Occipital lobe (tissue), 1 donor: ENCODE measurements at regions not wholly inside any gene's neighbourhood (a gene's known extent, or its start where the extent isn't known, plus 50 kb on each side); places are given as distances from the start of the nearest gene placed in this dataset.
"Not testable (repeated sequence)": the region's sequence is repeated elsewhere in the genome, so short reads cannot be mapped to it uniquely, and the experiment has no call there.

Source experiments
- DNase-seq: peaks from one replicate; lab custom pipeline; 2025; lab: John Stamatoyannopoulos, UW

DNA sequence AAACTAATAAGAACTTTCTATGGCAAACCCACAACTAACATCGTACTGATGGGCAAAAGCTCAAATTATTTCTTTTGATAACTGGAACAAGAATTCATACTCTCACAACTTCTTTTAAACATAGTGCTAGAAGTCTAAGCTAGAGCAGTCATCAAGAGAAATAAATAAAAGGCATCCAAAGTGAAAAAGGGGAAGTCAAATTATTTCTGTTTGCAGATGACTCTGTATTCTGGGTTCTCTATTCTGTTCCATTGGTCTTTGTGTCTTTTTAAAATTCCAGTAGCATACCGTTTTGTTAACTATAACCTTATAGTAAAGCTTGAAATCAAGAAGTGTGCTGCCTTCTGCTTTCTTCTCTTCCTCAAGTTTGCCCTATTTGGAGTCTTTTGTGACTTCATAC, 1215.9 kb downstream of the UQCRFS1 start:
- DNase-seq: no peak

DNA sequence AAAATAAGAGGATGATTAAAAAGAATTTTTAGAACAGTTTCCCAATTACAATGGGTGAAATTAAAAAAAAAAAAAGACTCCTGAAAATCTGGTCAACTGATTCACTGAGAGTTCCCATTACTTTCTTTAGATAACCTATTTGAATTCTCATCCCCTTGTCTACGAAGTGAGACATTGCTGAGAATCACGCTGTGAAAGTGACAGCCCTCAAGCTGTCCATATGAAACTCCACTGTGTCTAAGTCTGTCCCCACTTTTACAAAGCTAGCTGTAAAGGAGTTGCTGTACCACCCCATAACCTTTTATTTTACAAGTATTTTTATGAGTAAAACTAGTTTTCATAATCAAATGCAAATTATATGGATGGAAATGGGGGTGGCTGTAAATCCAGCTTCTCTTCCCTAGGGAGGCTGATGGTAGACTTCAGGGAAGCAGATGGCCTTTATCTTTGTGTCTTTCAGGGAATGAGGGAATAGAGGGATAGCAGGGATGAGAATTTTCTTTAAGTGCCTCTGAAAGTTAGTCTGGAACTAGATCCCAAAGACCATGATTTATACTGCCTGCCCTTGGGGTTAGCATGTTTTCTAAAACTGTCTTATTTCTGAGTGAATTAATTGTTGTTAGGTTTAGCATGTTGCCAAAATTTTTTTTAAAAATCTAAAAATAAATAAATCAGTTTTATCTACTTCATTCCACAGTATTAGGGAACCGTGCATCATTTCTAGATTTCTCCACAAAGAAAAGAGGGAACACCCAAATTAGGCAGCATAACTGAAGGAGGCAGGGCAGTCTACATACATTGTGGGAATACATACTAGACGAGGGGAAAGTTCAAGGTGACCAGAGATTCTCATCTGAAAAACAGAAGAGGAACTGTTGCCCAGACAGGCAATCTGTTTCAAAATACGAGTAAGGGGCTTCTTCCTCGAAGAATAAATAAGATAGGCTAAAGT, 1219.1 kb downstream of the UQCRFS1 start:
- DNase-seq: no peak

DNA sequence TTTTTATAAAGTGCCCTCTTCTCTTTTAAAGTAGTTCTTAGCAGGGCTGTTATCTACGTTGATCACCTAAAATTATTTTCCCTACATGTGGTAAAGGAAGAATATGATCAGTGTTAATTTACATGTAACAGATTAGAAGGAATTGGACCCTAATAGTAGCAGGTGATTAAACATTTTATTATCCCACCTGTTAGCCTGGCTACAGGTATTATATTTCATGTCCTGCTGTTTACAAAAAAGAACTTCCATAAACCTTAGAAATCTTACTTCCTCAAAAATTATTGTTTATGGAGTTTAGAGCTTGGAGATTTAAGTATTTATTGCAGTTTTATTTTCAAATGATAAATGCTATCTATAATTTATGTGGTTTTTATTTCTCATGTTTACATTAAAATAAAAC, 1226.7 kb downstream of the UQCRFS1 start:
- no peak for DNase-seq

DNA sequence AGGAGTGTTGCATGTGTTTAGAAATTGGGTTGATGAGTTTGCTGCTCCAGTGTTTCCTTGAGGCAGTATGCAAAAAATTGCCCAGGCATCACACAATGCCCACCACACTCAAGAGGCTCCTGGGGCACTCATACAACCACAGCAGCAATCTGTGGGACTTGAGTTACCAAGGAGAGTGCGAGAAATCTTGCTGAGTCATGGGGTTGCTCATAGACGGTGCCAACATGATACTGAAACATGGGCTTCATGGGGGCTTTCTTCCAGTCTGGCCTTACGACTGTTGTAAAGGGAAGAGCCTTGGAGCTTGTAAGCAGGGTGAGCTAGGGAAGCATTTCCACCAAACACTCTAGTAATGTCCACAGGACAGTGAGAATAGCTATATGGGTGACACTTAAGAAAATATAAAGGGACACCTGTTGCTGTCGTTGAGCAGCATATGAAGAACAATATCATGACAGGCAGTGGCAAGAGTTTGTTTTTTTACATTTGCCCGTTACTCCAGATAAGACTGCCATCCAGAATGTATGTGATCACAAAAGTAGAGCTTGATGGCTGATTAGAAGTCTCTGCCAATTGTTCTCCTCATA, 1237.4 kb downstream of the UQCRFS1 start:
- no peak for DNase-seq

DNA sequence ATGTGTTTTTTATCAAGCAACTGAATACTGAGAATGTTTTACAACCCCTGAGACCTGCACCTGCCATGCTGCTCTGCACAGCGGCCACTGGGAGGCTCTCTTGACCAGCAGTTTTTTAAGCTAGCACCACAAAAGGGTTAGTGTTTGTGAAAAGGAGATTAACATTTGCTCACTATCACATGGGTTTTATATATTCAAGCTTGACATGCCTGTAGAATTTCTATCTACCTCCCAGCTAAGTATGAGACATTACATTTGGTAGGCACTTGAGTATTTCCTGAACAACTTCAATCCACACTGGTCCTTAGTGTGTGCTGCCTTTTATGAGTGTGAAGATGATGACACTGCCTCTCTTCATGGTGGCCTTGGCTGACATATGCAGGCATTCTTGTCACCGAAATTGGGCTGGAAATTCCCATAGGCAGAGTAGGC, 1238.9 kb downstream of the UQCRFS1 start:
- no peak for DNase-seq

DNA sequence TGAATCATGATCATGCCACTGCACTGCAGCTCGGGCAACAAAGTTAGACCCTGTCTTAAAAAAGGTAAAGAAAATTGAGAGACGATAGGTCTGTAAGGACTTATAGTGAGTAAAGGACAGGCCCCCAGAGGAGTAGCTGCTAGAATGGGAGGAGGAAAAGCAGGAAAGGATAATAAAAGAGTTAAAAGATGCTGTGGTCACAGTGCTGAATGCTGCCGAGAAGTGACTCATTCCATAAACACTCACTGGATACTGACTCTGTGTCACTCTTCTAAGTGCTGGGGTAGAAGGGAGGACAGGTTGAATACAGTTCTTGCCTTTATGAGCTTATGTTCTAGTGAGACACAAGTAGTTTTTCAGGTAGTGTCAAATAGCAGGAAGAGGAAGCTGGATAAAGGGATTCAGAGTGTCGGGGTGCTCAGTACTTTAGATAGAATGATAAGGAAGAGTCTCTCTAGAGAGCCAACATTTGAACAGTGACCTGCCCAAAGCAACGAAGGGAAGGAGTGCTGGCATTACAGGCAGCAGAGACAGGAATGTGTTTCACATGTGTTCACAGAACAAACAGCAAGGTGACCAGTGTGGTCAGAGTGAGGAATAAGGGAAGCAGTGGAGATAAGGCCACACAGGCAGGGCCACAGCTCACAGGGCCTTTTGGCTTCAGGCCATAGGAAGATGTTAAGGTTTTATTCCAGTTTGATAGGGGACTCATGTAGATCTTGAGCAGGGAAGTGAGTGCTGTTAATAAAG, 1240.5 kb downstream of the UQCRFS1 start:
- no peak for DNase-seq

DNA sequence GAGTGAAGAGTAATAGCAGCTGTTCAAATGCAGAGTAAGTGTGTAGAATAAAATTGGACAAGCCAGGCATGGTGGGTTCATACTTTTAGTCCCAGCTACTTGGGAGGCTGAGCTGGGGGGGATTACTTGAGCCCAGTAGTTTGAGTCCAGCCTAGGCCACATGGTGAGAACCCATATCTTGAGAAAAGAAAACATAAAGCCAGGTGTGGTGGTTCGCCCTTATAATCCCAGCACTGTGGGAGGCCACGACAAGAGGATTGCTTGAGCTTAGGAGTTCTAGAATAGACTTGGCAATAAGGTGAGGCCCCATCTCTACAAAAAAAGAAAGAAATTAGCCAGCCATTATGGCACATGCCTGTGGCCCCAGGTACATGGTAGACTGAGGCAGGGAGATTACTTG, 1241.1 kb downstream of the UQCRFS1 start:
- no peak for DNase-seq

DNA sequence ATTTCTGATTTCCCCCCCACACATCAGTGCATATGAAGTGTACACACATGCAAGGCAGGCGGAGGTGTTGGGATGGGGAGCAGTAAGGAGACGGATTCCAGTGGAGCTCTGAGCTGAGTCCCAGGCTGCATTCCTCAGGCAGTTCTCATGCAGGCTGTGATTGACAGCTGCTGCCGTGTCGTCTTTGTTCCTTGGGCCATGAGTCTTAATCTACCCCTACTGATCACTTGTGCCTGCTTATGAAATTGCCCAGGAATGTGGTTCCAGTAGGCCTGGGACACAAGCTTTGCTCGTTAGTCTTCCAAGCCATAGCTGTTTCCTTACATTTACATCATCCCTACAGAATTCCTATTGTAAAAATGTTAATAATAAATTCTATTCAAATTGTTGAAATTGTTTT, 1241.9 kb downstream of the UQCRFS1 start:
- DNase-seq: no peak

DNA sequence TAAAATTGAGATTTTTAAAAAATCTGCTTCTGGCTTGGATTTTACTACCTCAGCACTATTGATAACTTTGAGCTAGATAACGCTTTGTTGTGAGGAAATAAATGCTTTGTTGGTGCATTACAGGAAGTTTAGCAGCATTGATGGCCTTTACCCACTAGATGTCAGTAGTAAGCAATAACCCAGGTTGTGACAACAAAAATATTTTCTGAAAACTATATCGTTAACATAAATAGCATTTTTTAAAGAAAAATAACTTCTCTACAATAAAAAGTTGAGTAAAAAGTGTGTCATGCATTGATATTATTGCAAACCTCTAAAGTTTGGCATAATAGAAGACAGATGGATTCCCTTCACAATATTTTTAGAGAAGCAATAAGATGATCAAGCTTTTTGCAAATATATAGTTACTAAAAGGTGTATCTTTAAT, 1246.5 kb downstream of the UQCRFS1 start:
- DNase-seq: no peak

DNA sequence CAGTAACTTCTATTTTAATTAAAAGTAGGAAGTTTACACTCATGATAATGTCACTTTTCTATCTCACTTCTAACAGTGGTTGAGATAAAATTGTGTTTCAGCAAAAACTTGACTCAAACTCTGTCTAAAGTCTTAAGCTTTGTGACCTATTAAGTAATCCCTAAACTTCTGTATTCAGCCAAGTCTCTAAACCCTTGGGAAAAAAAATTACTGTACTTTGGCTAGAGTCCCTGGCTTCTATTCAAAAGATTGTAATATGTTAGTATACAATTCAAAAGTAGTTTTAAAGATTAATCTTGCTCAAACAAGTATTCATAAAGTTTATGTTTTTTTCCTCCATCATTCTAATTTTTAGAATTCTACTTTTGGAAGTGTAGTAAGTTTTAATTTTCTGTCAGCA, 1248.8 kb downstream of the UQCRFS1 start:
- DNase-seq: no peak

DNA sequence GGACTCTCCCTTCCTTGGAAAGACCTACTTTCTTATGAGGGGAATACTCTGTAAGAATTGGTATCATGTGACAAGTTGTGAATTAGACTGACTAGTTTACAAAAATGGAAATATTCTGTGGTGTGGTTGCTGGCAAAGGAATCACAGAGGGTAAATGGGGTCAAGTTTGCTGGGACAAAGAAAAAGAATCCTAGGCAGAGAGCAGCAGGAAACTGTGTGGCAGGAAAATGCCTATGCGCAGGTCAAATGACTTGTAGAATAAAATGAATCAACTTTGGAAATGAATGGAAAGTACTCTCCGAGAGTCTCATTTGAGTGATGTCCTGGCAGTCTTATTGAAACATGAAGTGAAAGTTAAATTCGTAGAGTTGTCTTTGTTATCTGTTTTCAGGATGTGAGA, 1250.7 kb downstream of the UQCRFS1 start:
- DNase-seq: no peak

DNA sequence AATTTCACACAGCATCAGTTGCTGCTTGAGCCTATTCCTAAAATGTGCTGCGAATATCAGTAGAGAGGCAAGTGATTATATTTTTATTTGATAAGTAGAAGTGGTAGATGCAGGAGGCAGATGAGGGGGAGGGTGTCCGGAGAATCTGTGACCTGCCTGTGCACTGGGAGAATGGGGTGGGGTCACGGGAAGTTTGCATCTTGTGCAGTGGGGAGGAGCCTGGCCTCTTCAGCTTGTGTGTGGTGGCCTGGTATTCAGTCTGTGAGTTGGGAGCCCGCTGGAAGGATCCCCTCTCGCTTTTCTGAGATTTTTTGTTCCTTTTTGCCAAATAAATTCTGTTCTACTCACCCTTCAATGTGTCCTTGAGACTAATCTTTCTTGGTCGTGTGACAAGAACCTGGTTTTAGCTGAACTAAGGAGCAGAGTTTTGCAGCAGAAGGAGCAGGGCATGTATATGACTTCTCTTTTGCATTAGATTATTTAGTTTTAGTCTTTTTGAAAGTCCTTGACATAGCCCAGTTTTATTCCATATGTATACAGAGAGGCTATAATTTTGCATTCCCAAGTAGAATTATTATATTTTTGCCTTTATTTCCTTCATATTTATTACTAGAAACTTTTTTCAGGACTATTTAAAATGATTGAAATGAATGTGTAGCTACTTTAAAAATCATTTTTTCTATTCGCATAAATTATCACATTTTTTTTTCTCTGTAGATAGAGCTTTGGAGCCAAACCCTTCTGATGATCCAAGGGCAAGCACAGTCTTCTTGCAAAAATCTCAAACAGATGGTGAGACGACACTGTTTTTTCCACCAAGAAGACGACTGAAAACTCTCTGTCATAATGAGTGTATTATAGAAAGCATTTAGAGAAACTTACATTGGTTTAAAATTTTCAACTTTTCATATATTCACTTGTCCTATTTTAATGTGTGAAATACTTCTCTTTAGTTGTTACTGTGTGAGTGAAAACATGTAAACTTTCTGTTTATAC, 1257.2 kb downstream of the UQCRFS1 start:
- DNase-seq: no peak

DNA sequence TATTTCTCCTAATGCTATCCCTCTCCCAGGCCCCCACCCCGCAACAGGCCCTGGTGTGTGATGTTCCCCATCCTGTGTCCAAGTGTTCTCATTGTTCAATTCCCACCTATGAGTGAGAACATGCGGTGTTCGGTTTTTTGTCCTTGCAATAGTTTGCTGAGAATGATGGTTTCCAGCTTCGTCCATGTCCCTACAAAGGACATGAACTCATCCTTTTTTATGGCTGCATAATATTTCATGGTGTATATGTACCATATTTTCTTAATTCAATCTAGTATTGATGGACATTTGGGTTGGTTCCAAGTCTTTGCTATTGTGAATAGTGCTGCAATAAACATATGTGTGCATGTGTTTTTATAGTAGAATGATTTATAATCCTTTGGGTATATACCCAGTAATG, 1270.3 kb downstream of the UQCRFS1 start:
- not testable (repeated sequence) for DNase-seq

DNA sequence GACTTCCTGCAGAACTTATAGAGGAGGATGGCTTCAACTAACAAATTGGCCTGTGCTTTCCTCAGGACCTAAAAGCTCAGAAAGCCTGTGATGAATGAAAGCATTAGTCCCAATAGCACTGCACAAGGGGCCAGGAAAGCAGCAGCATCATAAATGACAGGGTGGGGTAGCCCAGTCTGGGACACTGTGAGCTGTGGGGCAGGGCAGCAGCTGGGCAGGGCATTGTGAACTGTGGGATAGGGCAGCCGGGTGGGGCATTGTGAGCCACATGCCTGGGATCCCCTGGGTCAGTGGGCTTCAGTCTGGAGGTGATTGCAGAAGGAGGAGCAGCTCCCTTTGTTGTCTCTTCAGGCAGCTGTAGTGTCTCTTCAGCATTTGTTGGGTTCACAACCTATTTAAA, 1276.8 kb downstream of the UQCRFS1 start:
- no peak for DNase-seq

DNA sequence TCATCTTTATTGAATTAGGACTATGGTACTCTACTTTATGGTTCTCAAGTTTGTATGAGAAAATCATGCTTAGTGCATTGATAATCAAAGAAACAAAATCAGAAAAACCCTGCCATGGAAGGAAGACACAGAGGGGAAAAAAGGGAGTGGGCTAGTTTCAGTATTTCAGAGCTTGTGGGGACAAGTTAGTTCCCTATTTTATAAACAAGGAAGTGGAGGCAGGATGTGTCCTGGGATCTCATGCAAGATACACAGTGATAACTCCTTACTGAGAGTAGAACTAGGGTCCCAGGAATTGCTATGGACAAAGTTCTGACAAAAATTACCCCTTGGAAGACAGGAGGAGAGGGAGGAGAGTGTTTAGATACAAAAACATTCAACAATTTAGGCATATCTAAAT, 1277.3 kb downstream of the UQCRFS1 start:
- no peak for DNase-seq

DNA sequence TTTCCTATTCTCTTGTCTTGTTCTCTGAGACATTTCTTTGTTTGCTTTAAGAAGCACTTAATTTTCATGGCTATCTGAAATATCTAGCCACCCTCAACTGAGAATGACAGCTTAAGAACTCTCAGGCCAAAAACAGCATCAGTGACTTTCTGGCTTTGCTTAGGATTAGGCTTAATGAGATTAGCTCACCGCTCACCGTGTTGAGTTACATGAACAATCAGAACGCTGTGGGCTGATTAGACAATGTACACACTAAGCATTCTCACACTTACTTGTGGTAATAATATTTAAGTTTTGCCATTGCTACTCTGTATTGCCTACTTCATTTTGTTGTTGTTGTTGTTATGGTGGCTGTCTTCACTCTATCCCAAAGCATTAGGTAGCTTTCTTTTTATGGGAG, 1283.6 kb downstream of the UQCRFS1 start:
- no peak for DNase-seq

DNA sequence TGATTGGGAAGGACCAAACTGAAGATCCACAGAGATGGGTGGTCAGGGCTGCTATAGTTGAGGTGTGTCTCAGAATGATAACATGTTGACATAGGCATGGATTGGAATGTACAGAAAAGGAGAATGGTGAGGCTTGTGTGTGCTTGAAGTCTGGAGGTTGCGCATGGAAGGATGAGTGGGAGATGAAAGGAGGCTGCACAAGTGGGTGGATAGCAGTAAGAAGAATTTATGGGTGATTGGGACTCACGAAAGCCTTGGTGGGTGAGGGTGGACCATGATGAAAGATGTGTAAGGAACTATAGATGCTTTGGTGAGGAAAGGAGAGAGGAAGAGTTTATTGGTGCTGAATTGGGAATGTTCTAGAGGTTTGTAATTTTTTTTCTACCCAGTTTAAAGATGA, 1287.7 kb downstream of the UQCRFS1 start:
- no peak for DNase-seq

DNA sequence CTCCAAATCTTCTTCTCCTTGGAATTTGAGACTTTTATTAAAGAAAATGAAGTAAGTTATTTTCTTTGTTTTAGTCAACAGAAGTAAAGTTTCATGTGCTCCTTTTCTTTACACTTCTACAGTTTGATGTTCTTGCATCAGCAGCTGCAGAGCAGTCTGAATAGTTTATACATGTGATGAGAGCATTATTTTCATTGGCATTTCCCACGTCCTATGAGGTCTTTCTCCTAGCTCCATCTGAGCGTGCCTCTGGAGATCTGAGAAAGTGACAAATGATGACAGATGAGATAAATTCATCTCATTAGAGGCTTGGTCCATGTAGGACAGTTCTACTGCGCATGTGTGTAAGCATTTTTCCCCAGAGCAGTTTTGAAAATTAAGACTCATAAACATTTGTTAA, 1290.0 kb downstream of the UQCRFS1 start:
- no peak for DNase-seq

DNA sequence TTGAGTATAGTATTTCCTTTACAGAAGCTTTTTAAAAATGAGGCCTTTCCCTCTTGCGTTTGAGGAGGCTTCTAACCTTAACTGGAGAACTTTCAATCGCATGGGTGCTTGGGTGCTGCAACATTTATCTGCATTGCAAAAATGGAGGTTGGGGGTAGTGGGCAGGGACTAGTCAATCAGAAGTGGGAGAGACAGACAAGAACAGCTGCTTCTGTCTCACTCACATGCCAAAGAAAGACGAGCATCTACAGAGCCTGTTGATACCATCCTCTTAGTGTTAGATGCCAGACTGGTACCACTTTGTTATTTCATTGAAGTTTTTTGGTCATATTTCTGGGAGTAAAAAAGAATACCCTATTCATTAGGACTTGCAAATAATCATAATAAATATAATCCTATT, 1292.2 kb downstream of the UQCRFS1 start:
- no peak for DNase-seq

DNA sequence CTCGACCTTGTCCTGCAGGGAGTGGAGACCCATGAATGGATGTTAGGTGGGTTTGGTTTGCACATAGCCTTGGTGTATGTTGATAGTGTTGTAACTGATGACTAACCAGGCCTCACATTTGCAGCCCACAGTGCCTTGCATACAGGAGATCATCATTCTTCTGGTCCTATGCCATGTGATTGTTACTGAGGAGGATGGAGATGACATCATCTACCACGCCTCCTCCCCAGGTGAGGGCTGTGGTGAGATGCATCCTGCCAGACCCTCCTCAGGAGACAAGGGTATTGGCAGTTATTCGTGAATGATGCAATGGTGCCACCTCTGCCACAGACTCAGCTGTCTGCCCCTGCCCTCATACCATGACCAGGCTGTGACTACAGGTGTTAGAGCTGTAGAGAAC, 1294.1 kb downstream of the UQCRFS1 start:
- DNase-seq: no peak
